ENCODE measurements at regions not wholly inside any gene's neighbourhood (a gene's known extent, or its start where the extent isn't known, plus 50 kb on each side); places are given as distances from the start of the nearest gene placed in this dataset.

- TF ChIP-seq EZH2 (optimal IDR thresholded peaks at IDR 0.05; ENCODE audit: low read depth, low read length) (no peak), EZH2phosphoT487 (IDR thresholded peaks at IDR 0.05; ENCODE audit: low read length) (no peak), CTCF (IDR thresholded peaks at IDR 0.05; ENCODE audit: low read length) (no peak)
- no peaks in the 10 kb centered on the region for H3K27me3 ChIP-seq (replicated peaks; ENCODE audit: insufficient read depth, low read length)
- H3F3A ChIP-seq (ENCODE audit: insufficient read depth, low read length) = no peaks in the 10 kb centered on the region
- H3K9me3 ChIP-seq (replicated peaks; ENCODE audit: insufficient read depth, low read length) = no peaks in the 10 kb centered on the region
- H3K4me2 ChIP-seq (ENCODE audit: low read depth, low read length) = no peak overlapping the region
- no peak overlapping the region for H3K27ac ChIP-seq (ENCODE audit: low read length)
- H3K9ac ChIP-seq (ENCODE audit: low read length) = no peak overlapping the region
- H4K20me1 ChIP-seq (ENCODE audit: insufficient read depth, low read length) = no peaks in the 10 kb centered on the region
- no peaks in the 10 kb centered on the region for H3K9me2 ChIP-seq (replicated peaks; ENCODE audit: insufficient read depth, low read length)
- no peaks in the 10 kb centered on the region for H3K4me1 ChIP-seq (ENCODE audit: low read length)
- no peaks in the 10 kb centered on the region for H3K79me2 ChIP-seq (ENCODE audit: low read length)
- no peak overlapping the region for H2AFZ ChIP-seq (ENCODE audit: low read length)
- H3K36me3 ChIP-seq (replicated peaks; ENCODE audit: insufficient read depth, low read length) = no peaks in the 10 kb centered on the region
- H3K4me3 ChIP-seq (ENCODE audit: low read length) = no peak overlapping the region
- DNase-seq = no peak
These were observed 1310.0 kb upstream of the EYS start for GRCh38 chr6:67016921-67017460.

GRCh38 chr6:67011441-67011840, 1304.4 kb upstream of the EYS start:
- no peak overlapping the region for H3K27ac ChIP-seq (ENCODE audit: low read length)
- no peak overlapping the region for H3K9ac ChIP-seq (ENCODE audit: low read length)
- no peaks in the 10 kb centered on the region for H3K4me1 ChIP-seq (ENCODE audit: low read length)
- H3K36me3 ChIP-seq (replicated peaks; ENCODE audit: insufficient read depth, low read length) = no peaks in the 10 kb centered on the region
- no peaks in the 10 kb centered on the region for H4K20me1 ChIP-seq (ENCODE audit: insufficient read depth, low read length)
- no peaks in the 10 kb centered on the region for H3K79me2 ChIP-seq (ENCODE audit: low read length)
- no peak overlapping the region for H2AFZ ChIP-seq (ENCODE audit: low read length)
- no peaks in the 10 kb centered on the region for H3F3A ChIP-seq (ENCODE audit: insufficient read depth, low read length)
- no peaks in the 10 kb centered on the region for H3K9me3 ChIP-seq (replicated peaks; ENCODE audit: insufficient read depth, low read length)
- H3K4me3 ChIP-seq (ENCODE audit: low read length) = no peak overlapping the region
- no peaks in the 10 kb centered on the region for H3K27me3 ChIP-seq (replicated peaks; ENCODE audit: insufficient read depth, low read length)
- DNase-seq = no peak
- no peak overlapping the region for H3K4me2 ChIP-seq (ENCODE audit: low read depth, low read length)
- TF ChIP-seq EZH2 (optimal IDR thresholded peaks at IDR 0.05; ENCODE audit: low read depth, low read length) = no peak
- no peak for TF ChIP-seq EZH2phosphoT487 (IDR thresholded peaks at IDR 0.05; ENCODE audit: low read length)
- no peak for TF ChIP-seq CTCF (IDR thresholded peaks at IDR 0.05; ENCODE audit: low read length)
- no peaks in the 10 kb centered on the region for H3K9me2 ChIP-seq (replicated peaks; ENCODE audit: insufficient read depth, low read length)

GRCh38 chr6:67009818-67010217, 1302.8 kb upstream of the EYS start:
- Histone ChIP-seq H3K4me3 (ENCODE audit: low read length) (no peak overlapping the region), H3K27me3 (replicated peaks; ENCODE audit: insufficient read depth, low read length) (no peaks in the 10 kb centered on the region), H3K27ac (ENCODE audit: low read length) (no peak overlapping the region), H3K9me2 (replicated peaks; ENCODE audit: insufficient read depth, low read length) (no peaks in the 10 kb centered on the region), H3F3A (ENCODE audit: insufficient read depth, low read length) (no peaks in the 10 kb centered on the region), H3K79me2 (ENCODE audit: low read length) (no peaks in the 10 kb centered on the region), H3K36me3 (replicated peaks; ENCODE audit: insufficient read depth, low read length) (no peaks in the 10 kb centered on the region), H3K4me2 (ENCODE audit: low read depth, low read length) (no peak overlapping the region), H3K9me3 (replicated peaks; ENCODE audit: insufficient read depth, low read length) (no peaks in the 10 kb centered on the region), H2AFZ (ENCODE audit: low read length) (peak overlapping the region; percentile 43), H4K20me1 (ENCODE audit: insufficient read depth, low read length) (no peaks in the 10 kb centered on the region), H3K4me1 (ENCODE audit: low read length) (no peaks in the 10 kb centered on the region), H3K9ac (ENCODE audit: low read length) (no peak overlapping the region)
- peak; percentile 48 for DNase-seq
- TF ChIP-seq CTCF (IDR thresholded peaks at IDR 0.05; ENCODE audit: low read length) (peak; percentile 47), EZH2phosphoT487 (IDR thresholded peaks at IDR 0.05; ENCODE audit: low read length) (no peak)
